AG09319 (cell line): ENCODE measurements at regions not wholly inside any gene's neighbourhood (a gene's known extent, or its start where the extent isn't known, plus 50 kb on each side); places are given as distances from the start of the nearest gene placed in this dataset.
"Not testable (repeated sequence)": the region's sequence is repeated elsewhere in the genome, so short reads cannot be mapped to it uniquely, and the experiment has no call there.

ENCODE experiments used
- DNase-seq: peaks from one replicate; pipeline ENCODE4 v3.0.0-alpha.2; 2010; ENCODE audit warnings: low read depth; ENCODE audit errors: extremely low read depth
- CTCF ChIP-seq: IDR thresholded peaks from 2 replicates; pipeline ENCODE4 v1.5.1; 2011; ENCODE audit warnings: low read depth, mild to moderate bottlenecking, inconsistent platforms, low read length, moderate library complexity

DNA sequence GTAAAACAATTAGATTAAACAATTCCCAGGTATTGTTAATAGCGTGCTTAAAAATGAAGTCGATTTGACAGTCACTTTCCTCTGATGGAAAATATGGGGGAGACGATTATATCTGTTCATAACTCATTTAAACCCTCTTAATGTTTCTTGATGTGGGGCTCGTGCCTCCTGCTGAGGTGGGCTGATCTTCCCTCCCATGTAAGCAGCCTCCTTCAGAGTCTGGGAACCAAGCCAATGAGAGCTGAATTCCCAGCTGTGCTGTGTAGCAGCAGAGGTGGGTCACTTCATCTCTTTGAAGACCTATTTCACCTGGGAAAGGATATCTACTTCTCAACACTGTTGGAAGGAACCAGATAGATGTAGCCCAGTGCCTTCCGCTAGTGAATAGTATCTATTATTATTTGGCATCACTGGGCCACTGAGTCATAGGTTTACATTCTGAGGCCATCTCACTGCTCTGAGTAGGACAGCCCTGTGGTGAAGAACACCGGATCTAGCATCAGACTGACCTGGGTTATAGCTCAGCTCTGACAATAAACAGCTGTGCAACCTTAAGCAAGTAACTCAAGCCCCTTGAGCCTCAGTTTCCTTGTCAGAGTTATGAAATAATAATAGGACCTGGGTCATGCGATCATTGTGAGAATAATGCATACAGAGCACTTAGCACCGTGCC, 85.3 kb upstream of the C16orf82 start:
- DNase-seq = peak; percentile 48
- TF ChIP-seq CTCF = no peak

DNA sequence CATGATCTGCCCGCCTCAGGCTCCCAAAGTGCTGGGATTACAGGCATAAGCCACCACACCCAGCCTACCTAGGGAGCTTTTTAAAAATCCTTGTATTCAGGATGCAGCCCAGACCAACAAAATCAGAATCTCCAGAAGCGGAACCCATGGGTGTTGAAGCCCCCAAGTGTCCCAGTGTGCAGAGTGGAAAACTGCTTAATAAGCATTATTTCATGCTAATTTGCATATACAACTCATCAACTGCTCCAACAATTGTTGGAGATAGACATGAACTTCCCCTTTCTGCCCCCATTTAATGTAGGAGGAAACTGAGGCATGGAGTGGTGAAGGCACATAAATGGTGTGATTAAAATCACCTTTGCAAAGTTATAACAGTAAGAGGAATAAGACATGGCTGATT, 84.3 kb upstream of the C16orf82 start:
- no peak for TF ChIP-seq CTCF
- DNase-seq = no peak

DNA sequence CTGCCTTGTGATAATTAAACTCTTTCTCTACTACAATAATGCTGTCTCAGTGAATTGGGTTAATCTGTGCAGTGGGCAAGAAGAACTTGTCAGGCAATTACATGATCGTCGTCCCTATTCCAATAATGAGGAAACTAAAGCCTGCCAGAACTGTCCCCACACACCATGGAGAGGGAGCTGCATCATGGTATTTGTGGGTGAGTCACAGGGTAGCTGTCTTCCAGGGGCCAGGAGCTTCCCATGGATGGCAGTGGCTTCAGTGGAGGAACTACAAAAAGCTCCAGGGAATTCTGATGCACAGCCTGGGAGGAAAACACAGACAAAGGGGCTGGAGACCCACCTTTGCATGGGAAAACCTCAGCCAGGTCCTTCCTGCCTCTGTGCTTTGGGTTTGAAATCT, 83.3 kb upstream of the C16orf82 start:
- TF ChIP-seq CTCF = no peak
- DNase-seq = no peak

DNA sequence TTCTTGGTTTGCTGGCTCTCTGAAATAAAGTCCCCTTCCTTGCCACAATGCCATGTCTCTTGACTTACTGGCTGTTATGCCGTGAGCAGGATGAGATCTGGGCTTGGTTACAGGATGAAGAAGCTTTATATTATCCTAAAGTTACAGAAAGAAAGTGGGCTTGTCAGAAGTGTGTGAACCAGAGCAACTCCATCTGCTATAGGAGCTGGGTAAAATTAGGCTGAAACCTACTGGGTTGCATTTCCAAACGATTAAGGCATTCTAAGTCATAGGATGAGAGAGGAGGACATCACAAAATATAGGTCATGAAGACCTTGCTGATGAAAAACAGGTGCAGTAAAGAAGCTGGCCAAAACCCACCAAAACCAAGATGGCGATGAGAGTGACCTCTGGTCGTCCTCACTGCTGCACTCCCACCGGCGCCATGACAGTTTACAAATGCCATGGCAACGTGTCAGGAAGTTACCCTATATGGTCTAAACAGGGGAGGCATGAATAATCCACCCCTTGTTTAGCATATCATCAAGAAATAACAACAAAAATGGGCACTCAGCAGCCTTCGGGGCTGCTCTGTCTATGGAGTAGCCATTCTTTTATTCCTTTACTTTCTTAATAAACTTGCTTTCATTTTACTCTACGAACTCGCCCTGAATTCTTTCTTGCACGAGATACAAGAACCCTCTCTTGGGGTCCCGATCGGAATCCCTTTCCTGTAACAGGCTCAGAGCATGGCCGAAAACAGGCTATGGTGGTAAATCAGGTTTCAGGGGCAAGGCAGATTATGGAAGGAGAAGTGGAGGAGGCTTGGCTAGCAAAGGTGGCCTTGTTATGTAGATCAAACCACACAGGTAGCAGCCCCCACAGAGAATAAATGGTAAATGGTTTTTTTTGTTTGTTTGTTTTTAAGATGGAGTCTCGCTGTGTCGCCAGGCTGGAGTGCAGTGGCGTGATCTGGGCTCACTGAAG, 81.3 kb upstream of the C16orf82 start:
- TF ChIP-seq CTCF = no peak
- DNase-seq = no peak

DNA sequence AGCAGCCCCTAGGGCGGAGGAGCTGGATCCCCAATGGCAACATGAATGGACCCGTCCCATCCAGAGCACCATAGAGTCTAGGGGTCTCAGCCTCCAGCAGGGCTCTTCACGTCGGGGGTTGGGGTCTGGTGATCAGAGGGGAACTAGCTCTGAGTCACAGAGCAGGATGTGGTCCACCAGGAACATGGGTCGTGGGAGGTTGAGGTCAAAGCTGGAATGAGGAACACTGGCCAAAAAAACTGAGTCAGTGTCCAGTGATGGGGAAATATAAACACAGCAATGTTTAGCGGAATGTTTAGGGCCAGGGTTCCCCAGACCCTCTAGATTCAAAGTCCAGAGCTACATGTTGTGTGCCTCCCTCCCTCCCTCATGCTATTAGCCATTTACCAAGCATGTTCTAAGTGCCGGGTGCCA, 79.1 kb upstream of the C16orf82 start:
- no peak for TF ChIP-seq CTCF
- DNase-seq = peak; percentile 48

GRCh38 chr16:26988186-26988585, 78.5 kb upstream of the C16orf82 start:
- no peak for TF ChIP-seq CTCF
- DNase-seq = no peak

GRCh38 chr16:26990384-26991120, 76.2 kb upstream of the C16orf82 start:
- not testable (repeated sequence) for DNase-seq
